Activated CD4-positive, alpha-beta T cell treated with anti-CD3 and anti-CD28 coated beads, Interleukin-2, amount 50 U/mL, for 4 hours (primary cell): ENCODE measurements at regions not wholly inside any gene's neighbourhood (a gene's known extent, or its start where the extent isn't known, plus 50 kb on each side); places are given as distances from the start of the nearest gene placed in this dataset.

ENCODE experiments used
- DNase-seq, 2 experiments: peaks; one replicate each; pipeline ENCODE4 v3.0.0-alpha.2; 2020

- no peak for DNase-seq
Measured at GRCh38 chr6:4553387-4553786, 222.8 kb upstream of the CDYL start.

GRCh38 chr6:4550227-4550597 lies 226.0 kb upstream of the CDYL start:
- no peak for DNase-seq

- no peak for DNase-seq
Measured at GRCh38 chr6:4549556-4550226, 226.5 kb upstream of the CDYL start.

- no peak for DNase-seq
Measured at GRCh38 chr6:4545893-4546292, 230.3 kb upstream of the CDYL start.

- DNase-seq: no peak
Measured at GRCh38 chr6:4543596-4543995, 232.6 kb upstream of the CDYL start.

GRCh38 chr6:4533576-4533975 lies 242.6 kb upstream of the CDYL start:
- DNase-seq: no peak

- DNase-seq: no peak
Measured at GRCh38 chr6:4531406-4531805, 244.8 kb upstream of the CDYL start.

GRCh38 chr6:4522453-4522852 lies 253.8 kb upstream of the CDYL start:
- DNase-seq: no peak

- DNase-seq: no peak
Measured at GRCh38 chr6:4521070-4521469, 255.1 kb upstream of the CDYL start.

GRCh38 chr6:4518506-4518905 lies 257.7 kb upstream of the CDYL start:
- DNase-seq: no peak

GRCh38 chr6:4516206-4516605 lies 260.0 kb upstream of the CDYL start:
- DNase-seq: no peak

- DNase-seq: no peak
Measured at GRCh38 chr6:4513561-4513960, 262.6 kb upstream of the CDYL start.

GRCh38 chr6:4512051-4512471 lies 264.1 kb upstream of the CDYL start:
- DNase-seq: no peak

- no peak for DNase-seq
Measured at GRCh38 chr6:4511641-4512020, 264.6 kb upstream of the CDYL start.

- DNase-seq: no peak
Measured at GRCh38 chr6:4510906-4511640, 265.1 kb upstream of the CDYL start.

- no peak for DNase-seq
Measured at GRCh38 chr6:4510317-4510716, 265.9 kb upstream of the CDYL start.

- no peak for DNase-seq
Measured at GRCh38 chr6:4509506-4509905, 266.7 kb upstream of the CDYL start.

- no peak for DNase-seq
Measured at GRCh38 chr6:4506792-4507191, 269.4 kb upstream of the CDYL start.

GRCh38 chr6:4506223-4506622 lies 270.0 kb upstream of the CDYL start:
- DNase-seq: no peak

- no peak for DNase-seq
Measured at GRCh38 chr6:4504700-4505099, 271.5 kb upstream of the CDYL start.

GRCh38 chr6:4503700-4504099 lies 272.5 kb upstream of the CDYL start:
- no peak for DNase-seq

- DNase-seq: no peak
Measured at GRCh38 chr6:4496284-4496683, 279.9 kb upstream of the CDYL start.

- DNase-seq: no peak
Measured at GRCh38 chr6:4491501-4492260, 284.5 kb upstream of the CDYL start.

- DNase-seq: no peak
Measured at GRCh38 chr6:4489538-4489937, 286.7 kb upstream of the CDYL start.
